VCaP (cell line): ENCODE measurements at regions not wholly inside any gene's neighbourhood (a gene's known extent, or its start where the extent isn't known, plus 50 kb on each side); places are given as distances from the start of the nearest gene placed in this dataset.
A peak's percentile ranks its signal among the peaks of the same experiment; 100 is the strongest.
"Not testable (repeated sequence)": the region's sequence is repeated elsewhere in the genome, so short reads cannot be mapped to it uniquely, and the experiment has no call there.

Experiments used
- H3K27ac ChIP-seq: fragments of 450-650 bp; 2 replicates; pipeline ENCODE4 v1.5.1; 2017
- CTCF ChIP-seq: fragments of 450-650 bp; conservative IDR thresholded peaks from 2 replicates; pipeline ENCODE4 v1.5.1; 2017; ENCODE audit warnings: mild to moderate bottlenecking, moderate library complexity

DNA sequence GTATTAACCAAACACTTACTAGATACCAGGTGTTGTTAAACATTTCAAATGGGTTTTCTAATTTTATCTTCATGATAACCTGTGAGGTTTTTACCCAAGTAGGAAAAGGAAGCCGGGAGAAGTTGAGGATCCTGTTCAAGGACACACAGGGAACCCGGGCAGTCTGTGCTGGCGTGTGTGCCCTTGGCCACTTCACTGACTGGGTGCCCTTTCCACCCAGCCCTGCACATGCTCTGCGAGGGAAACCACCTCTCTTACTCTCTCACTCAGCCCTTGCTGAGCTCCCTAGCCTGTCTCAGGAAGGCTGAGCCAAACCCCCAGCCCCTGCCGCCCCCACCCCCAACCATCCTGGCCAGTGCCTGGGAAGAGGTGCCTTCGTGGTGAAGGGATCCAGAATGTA, 51.8 kb downstream of the TEX44 start:
- H3K27ac ChIP-seq = no peak overlapping the region
- no peak for TF ChIP-seq CTCF

GRCh38 chr2:231646476-231646875, 53.8 kb downstream of the TEX44 start:
- TF ChIP-seq CTCF = no peak

GRCh38 chr2:231648579-231649174, 56.0 kb downstream of the TEX44 start:
- no peak overlapping the region for H3K27ac ChIP-seq

More at GRCh38 chr2:231646476-231646875, 53.8 kb downstream of the TEX44 start:
- H3K27ac ChIP-seq = no peak overlapping the region

GRCh38 chr2:231651561-231651960, 56.8 kb upstream of the PTMA start:
- H3K27ac ChIP-seq = not testable (repeated sequence)

More at GRCh38 chr2:231648579-231649174, 56.0 kb downstream of the TEX44 start:
- TF ChIP-seq CTCF = peak; percentile 82

DNA sequence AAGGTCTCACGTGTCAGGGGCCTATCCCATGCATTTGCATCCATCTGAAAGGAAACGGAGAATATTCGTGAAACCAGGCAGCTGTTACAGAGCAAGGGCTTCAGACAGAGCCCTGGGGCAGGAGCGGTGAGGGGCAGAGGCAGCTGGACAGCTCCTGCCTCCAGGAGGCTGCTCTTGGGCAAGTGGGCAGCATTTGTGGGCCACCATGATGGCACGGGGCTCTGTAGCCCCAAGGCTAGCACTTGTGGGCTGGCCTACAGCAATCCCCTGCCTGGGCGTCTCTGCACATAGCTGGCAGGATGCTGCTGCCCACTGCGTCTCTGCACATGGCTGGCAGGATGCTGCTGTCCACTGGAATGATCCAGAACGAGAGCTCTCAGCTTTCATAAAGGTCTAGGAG, 52.8 kb upstream of the PTMA start:
- no peak for TF ChIP-seq CTCF
- no peak overlapping the region for H3K27ac ChIP-seq

- no peak overlapping the region for H3K27ac ChIP-seq
- TF ChIP-seq CTCF = no peak
These were observed 52.4 kb upstream of the PTMA start for GRCh38 chr2:231655894-231656293.
